ENCODE measurements at regions not wholly inside any gene's neighbourhood (a gene's known extent, or its start where the extent isn't known, plus 50 kb on each side); places are given as distances from the start of the nearest gene placed in this dataset.
A peak's percentile ranks its signal among the peaks of the same experiment; 100 is the strongest.

DNA sequence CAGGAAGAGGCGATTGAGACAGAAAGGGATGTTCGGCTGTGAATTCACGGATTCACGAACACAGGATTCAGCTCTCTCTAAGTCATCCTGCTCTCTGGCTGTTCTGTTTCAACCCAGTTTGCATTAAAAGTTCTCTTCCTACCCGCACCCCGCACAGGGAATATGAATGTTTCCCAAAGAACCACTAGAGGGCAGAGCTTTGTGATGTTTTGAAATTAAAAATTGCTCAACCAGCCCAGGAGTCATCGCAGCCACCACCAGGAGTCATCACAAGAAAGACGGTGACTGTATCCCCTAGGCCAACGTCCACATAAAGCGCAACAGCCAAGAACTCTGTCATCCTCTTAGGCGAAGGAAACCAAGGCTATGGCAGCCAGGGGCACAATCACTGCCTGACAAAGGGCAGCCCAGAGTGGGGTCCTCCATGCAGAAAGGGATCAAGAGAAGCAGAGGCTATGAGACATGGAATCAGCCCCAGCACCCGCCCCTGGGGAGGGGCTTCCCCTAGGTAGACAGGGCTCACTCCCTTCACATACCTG is 122.4 kb downstream of the WT1 start:
- peak; percentile 71 for ATAC-seq
- Histone ChIP-seq H3K36me3 (ENCODE audit: low read depth) (no peaks in the 10 kb centered on the region), H3K4me3 (no peak overlapping the region), H3K4me1 (ENCODE audit: low read depth) (no peaks in the 10 kb centered on the region), H3K9me3 (no peaks in the 10 kb centered on the region)
- peak in 1 of 3 donors; percentile 12 for DNase-seq
- intact Hi-C loops (cut with DNase I, micrococcal nuclease) = no loop called here
- TF ChIP-seq, protein P1, sequence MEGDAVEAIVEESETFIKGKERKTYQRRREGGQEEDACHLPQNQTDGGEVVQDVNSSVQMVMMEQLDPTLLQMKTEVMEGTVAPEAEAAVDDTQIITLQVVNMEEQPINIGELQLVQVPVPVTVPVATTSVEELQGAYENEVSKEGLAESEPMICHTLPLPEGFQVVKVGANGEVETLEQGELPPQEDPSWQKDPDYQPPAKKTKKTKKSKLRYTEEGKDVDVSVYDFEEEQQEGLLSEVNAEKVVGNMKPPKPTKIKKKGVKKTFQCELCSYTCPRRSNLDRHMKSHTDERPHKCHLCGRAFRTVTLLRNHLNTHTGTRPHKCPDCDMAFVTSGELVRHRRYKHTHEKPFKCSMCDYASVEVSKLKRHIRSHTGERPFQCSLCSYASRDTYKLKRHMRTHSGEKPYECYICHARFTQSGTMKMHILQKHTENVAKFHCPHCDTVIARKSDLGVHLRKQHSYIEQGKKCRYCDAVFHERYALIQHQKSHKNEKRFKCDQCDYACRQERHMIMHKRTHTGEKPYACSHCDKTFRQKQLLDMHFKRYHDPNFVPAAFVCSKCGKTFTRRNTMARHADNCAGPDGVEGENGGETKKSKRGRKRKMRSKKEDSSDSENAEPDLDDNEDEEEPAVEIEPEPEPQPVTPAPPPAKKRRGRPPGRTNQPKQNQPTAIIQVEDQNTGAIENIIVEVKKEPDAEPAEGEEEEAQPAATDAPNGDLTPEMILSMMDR (IDR thresholded peaks at IDR 0.05) = peak; percentile 24

DNA sequence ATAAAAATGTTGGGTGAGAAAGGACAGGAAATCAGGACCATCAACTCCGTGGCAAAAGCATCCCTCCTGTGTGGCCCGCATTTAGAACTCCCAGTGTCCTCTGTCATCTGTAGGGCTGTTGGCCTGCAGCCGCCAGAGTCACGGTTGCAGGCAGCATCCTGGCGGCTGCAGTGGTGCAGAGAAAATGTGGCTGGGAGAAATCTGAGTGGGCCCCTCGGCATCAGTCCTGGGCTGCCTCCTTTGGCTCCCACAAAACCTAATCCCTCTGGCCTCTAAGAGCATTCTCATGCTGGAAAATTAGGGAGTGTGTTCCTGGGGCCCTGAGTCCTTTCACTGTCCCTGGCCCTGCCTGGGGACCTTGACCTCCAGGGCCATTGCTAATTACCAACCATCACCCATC is 121.9 kb downstream of the WT1 start:
- intact Hi-C loops (cut with DNase I, micrococcal nuclease) = no loop called here
- H3K4me3 ChIP-seq = no peak overlapping the region
- ATAC-seq (no peak), DNase-seq (no peak)
- no peaks in the 10 kb centered on the region for H3K4me1 ChIP-seq (ENCODE audit: low read depth)
- no peaks in the 10 kb centered on the region for H3K36me3 ChIP-seq (ENCODE audit: low read depth)
- H3K9me3 ChIP-seq = no peaks in the 10 kb centered on the region
- TF ChIP-seq, protein P1 (IDR thresholded peaks at IDR 0.05) = no peak

DNA sequence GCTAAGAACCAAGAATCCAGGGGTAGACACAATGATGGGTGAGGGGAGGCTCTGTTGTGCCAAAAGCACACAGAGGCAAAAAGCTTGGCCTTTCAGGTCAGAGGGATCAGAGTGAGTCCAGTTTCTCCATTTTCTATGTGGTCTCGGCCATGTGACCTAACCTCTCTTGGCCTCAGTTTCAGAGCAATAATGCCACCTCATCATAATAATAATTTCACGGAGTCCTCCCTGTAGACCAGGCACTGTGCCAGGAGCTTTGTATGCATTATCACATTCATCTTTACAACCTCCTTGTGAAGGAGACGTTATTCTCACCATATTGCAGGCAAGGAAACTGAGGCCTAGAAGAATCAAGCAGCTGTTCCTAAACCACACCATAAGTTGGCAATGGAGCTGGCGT is 120.2 kb downstream of the WT1 start:
- intact Hi-C loops (cut with DNase I, micrococcal nuclease) = no loop called here
- ATAC-seq = no peak

DNA sequence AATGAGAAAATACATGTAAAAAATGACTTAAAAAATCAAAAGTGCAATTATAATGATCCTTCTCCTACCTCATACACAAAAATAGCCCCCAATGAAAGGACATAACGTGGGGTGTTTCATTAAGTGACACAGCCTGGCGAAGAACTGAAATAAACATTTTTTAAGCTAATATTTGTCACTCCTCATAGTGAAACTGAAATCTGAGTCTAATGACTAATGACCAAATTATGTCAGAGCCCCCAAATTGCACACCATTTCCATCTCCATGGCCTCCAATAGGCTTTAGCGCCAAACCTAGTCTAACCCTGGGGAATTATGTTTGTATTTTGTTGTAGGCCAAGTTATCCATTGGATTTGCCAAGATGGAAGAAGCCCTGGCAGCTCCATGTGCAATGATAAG is 119.1 kb downstream of the WT1 start:
- TF ChIP-seq, protein P1 (IDR thresholded peaks at IDR 0.05) = no peak
- no peak for ATAC-seq
- Histone ChIP-seq H3K4me3 (no peak overlapping the region), H3K4me1 (ENCODE audit: low read depth) (no peaks in the 10 kb centered on the region), H3K9me3 (no peaks in the 10 kb centered on the region), H3K36me3 (ENCODE audit: low read depth) (no peaks in the 10 kb centered on the region)
- intact Hi-C loops (cut with DNase I, micrococcal nuclease) = no loop called here
- no peak for DNase-seq

More for the DNA sequence above, 120.2 kb downstream of the WT1 start:
- Histone ChIP-seq H3K4me1 (ENCODE audit: low read depth) (no peaks in the 10 kb centered on the region), H3K9me3 (no peaks in the 10 kb centered on the region), H3K36me3 (ENCODE audit: low read depth) (no peaks in the 10 kb centered on the region), H3K4me3 (no peak overlapping the region)
- TF ChIP-seq, protein P1 (IDR thresholded peaks at IDR 0.05) = no peak
- no peak for DNase-seq

DNA sequence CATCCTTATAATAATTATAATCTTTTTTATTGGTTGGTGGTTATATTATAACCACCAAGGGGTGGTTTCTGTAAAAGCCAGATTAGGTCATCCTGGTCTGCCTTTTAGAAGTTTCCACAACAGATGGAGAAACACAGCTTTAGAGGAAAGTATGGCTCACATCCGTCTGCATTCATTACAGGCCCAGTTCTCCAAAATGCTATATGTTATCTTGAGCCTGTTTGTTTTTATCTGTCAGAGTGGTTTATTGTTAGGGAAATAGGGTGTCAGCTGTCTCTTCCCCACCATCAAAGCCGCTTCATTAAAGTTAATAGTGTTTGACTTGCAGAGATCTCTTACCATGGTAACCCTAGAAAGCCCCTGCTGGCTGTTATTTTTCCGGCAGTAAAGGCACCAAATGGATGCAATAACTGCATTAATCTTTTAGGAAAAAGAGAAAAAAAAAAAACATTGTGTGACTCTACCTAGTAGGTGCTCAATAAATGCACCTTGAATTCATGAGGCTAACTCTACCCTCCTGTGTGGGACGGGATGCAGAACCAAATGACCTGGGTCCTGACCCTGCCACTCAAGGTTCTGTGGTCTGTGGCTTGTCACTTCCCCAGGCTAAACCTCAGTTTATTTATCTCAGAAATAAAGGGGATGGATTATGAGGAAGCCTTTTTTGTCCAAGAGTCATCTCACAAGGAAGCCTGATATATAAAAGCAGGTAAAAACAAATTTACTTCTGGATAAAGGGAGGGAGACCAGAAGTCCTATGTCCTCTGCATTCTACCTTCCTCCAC is 118.3 kb downstream of the WT1 start:
- DNase-seq (no peak), ATAC-seq (no peak)
- no peaks in the 10 kb centered on the region for H3K9me3 ChIP-seq
- no peaks in the 10 kb centered on the region for H3K4me1 ChIP-seq (ENCODE audit: low read depth)
- TF ChIP-seq, protein P1 (IDR thresholded peaks at IDR 0.05) = no peak
- no peaks in the 10 kb centered on the region for H3K36me3 ChIP-seq (ENCODE audit: low read depth)
- H3K4me3 ChIP-seq = no peak overlapping the region
- intact Hi-C loops (cut with DNase I, micrococcal nuclease) = no loop called here

Measured in mucosa of descending colon (tissue), 3 donors.